CD4-positive, alpha-beta T cell treated with Interleukin-6 for 4 hours (primary cell): ENCODE measurements at regions not wholly inside any gene's neighbourhood (a gene's known extent, or its start where the extent isn't known, plus 50 kb on each side); places are given as distances from the start of the nearest gene placed in this dataset.
A peak's percentile ranks its signal among the peaks of the same experiment; 100 is the strongest.
"Not testable (repeated sequence)": the region's sequence is repeated elsewhere in the genome, so short reads cannot be mapped to it uniquely, and the experiment has no call there.

Source experiments
- DNase-seq: peaks from one replicate; pipeline ENCODE4 v3.0.0-alpha.2; 2020; ENCODE audit warnings: mixed read lengths

- no peak for DNase-seq
Measured at GRCh38 chr10:117797296-117797695, 249.4 kb downstream of the RAB11FIP2 start.

GRCh38 chr10:117801691-117802090 lies 245.1 kb downstream of the RAB11FIP2 start:
- DNase-seq: no peak

GRCh38 chr10:117804470-117805011 lies 242.2 kb downstream of the RAB11FIP2 start:
- DNase-seq: no peak

- no peak for DNase-seq
Measured at GRCh38 chr10:117805139-117805538, 241.6 kb downstream of the RAB11FIP2 start.

GRCh38 chr10:117807441-117807840 lies 239.3 kb downstream of the RAB11FIP2 start:
- no peak for DNase-seq

GRCh38 chr10:117815816-117816215 lies 230.9 kb downstream of the RAB11FIP2 start:
- not testable (repeated sequence) for DNase-seq

GRCh38 chr10:117817116-117817515 lies 229.6 kb downstream of the RAB11FIP2 start:
- DNase-seq: no peak

GRCh38 chr10:117818721-117819120 lies 228.0 kb downstream of the RAB11FIP2 start:
- DNase-seq: no peak

- DNase-seq: no peak
Measured at GRCh38 chr10:117819304-117819703, 227.4 kb downstream of the RAB11FIP2 start.

GRCh38 chr10:117823980-117824379 lies 222.8 kb downstream of the RAB11FIP2 start:
- no peak for DNase-seq

GRCh38 chr10:117830205-117830604 lies 216.5 kb downstream of the RAB11FIP2 start:
- no peak for DNase-seq

GRCh38 chr10:117830787-117831212 lies 215.9 kb downstream of the RAB11FIP2 start:
- DNase-seq: peak; percentile 43

- not testable (repeated sequence) for DNase-seq
Measured at GRCh38 chr10:117838500-117839498, 207.9 kb downstream of the RAB11FIP2 start.

GRCh38 chr10:117856426-117856825 lies 190.3 kb downstream of the RAB11FIP2 start:
- DNase-seq: not testable (repeated sequence)

GRCh38 chr10:117860135-117860534 lies 186.6 kb downstream of the RAB11FIP2 start:
- no peak for DNase-seq

- DNase-seq: no peak
Measured at GRCh38 chr10:117860823-117861222, 185.9 kb downstream of the RAB11FIP2 start.

GRCh38 chr10:117861329-117861728 lies 185.4 kb downstream of the RAB11FIP2 start:
- DNase-seq: no peak

- no peak for DNase-seq
Measured at GRCh38 chr10:117863771-117864170, 183.0 kb downstream of the RAB11FIP2 start.

GRCh38 chr10:117865945-117866344 lies 180.8 kb downstream of the RAB11FIP2 start:
- DNase-seq: no peak

GRCh38 chr10:117868151-117868550 lies 178.6 kb downstream of the RAB11FIP2 start:
- DNase-seq: no peak

GRCh38 chr10:117875793-117876192 lies 170.9 kb downstream of the RAB11FIP2 start:
- DNase-seq: no peak

- no peak for DNase-seq
Measured at GRCh38 chr10:117876210-117876609, 170.5 kb downstream of the RAB11FIP2 start.

GRCh38 chr10:117878626-117879025 lies 168.1 kb downstream of the RAB11FIP2 start:
- no peak for DNase-seq

GRCh38 chr10:117884093-117884492 lies 162.6 kb downstream of the RAB11FIP2 start:
- DNase-seq: no peak
